HepG2 (cell line): ENCODE measurements at regions not wholly inside any gene's neighbourhood (a gene's known extent, or its start where the extent isn't known, plus 50 kb on each side); places are given as distances from the start of the nearest gene placed in this dataset.

Experiments
- ELF4 ChIP-seq: sonication (generic); formaldehyde crosslinking; IDR thresholded peaks from 2 replicates; pipeline ENCODE4 v1.5.0; 2020; ENCODE audit warnings: missing genetic modification reagents, mild to moderate bottlenecking, moderate library complexity, borderline replicate concordance
- EZH2 ChIP-seq: conservative IDR thresholded peaks from 2 replicates; pipeline ENCODE4 v1.6.1; 2012; ENCODE audit warnings: mild to moderate bottlenecking, low read depth, low read length, moderate library complexity
- NFATC3 ChIP-seq: sonication (generic); formaldehyde crosslinking; IDR thresholded peaks from 2 replicates; pipeline ENCODE4 v1.5.1; 2020; ENCODE audit warnings: mild to moderate bottlenecking, missing genetic modification reagents
- NFE2L1 ChIP-seq: sonication (generic); formaldehyde crosslinking; IDR thresholded peaks from 2 replicates; pipeline ENCODE4 v1.4.0; 2020; ENCODE audit warnings: missing genetic modification reagents, mild to moderate bottlenecking, borderline replicate concordance
- POLR2AphosphoS5 ChIP-seq: IDR thresholded peaks from 2 replicates; pipeline ENCODE4 v1.6.1; 2012; ENCODE audit warnings: low read depth, low read length
- ZNF740 ChIP-seq: sonication (generic); formaldehyde crosslinking; IDR thresholded peaks from 2 replicates; pipeline ENCODE4 v1.4.0; 2020; ENCODE audit warnings: missing genetic modification reagents
- TF ChIP-seq, protein P1 (sequence below): sonication (generic); formaldehyde crosslinking; IDR thresholded peaks from 2 replicates; pipeline ENCODE4 v1.5.0; 2020; ENCODE audit warnings: mild to moderate bottlenecking, missing genetic modification reagents

- TF ChIP-seq NFATC3 (no peak), EZH2 (no peak), NFE2L1 (CRISPR knock-in tag) (no peak), ZNF740 (CRISPR knock-in tag) (no peak), POLR2AphosphoS5 (no peak), ELF4 (CRISPR knock-in tag) (no peak)
- TF ChIP-seq, protein P1, sequence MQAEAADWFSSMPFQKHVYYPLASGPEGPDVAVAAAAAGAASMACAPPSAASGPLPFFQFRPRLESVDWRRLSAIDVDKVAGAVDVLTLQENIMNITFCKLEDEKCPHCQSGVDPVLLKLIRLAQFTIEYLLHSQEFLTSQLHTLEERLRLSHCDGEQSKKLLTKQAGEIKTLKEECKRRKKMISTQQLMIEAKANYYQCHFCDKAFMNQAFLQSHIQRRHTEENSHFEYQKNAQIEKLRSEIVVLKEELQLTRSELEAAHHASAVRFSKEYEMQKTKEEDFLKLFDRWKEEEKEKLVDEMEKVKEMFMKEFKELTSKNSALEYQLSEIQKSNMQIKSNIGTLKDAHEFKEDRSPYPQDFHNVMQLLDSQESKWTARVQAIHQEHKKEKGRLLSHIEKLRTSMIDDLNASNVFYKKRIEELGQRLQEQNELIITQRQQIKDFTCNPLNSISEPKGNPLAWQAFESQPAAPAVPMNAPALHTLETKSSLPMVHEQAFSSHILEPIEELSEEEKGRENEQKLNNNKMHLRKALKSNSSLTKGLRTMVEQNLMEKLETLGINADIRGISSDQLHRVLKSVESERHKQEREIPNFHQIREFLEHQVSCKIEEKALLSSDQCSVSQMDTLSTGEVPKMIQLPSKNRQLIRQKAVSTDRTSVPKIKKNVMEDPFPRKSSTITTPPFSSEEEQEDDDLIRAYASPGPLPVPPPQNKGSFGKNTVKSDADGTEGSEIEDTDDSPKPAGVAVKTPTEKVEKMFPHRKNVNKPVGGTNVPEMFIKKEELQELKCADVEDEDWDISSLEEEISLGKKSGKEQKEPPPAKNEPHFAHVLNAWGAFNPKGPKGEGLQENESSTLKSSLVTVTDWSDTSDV (CRISPR knock-in tag): no peak
Measured at GRCh38 chr2:59082657-59083056, 841.5 kb upstream of the FANCL start.
